NOMO-1 treated with DMSO at 0.1 percent for 48 hours (cell line): ENCODE measurements at regions not wholly inside any gene's neighbourhood (a gene's known extent, or its start where the extent isn't known, plus 50 kb on each side); places are given as distances from the start of the nearest gene placed in this dataset.
"Not testable (repeated sequence)": the region's sequence is repeated elsewhere in the genome, so short reads cannot be mapped to it uniquely, and the experiment has no call there.

ENCODE experiments used
- DNase-seq: peaks from one replicate; lab custom pipeline; 2025; ENCODE audit not compliant: unreplicated experiment; lab: John Stamatoyannopoulos, UW

GRCh38 chr1:78291872-78292271, 198.9 kb upstream of the PTGFR start:
- no peak for DNase-seq

GRCh38 chr1:78292361-78292760, 198.4 kb upstream of the PTGFR start:
- no peak for DNase-seq

- DNase-seq: no peak
Measured at GRCh38 chr1:78297836-78298235, 192.9 kb upstream of the PTGFR start.

- DNase-seq: no peak
Measured at GRCh38 chr1:78298349-78298748, 192.4 kb upstream of the PTGFR start.

- no peak for DNase-seq
Measured at GRCh38 chr1:78301141-78301540, 189.6 kb upstream of the PTGFR start.

DNA sequence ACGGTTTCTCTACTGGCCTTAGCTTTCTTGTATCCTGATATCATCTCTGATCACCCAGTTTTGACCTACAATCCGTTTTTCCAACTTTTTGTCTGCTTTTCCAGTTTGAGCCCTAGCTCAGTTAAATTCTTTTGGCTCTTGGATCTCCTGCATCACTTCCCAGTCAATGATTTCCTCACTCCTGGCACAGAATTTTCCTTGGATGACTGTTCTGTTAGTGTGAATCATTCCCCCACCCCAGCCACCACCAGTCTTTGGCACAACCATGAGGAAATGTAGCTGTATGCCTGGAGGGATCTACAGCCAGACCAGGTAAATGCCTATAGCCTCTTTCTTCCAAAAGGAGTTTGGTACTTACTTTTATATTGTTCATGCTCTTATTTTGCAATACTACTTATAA, 187.2 kb upstream of the PTGFR start:
- DNase-seq: no peak

GRCh38 chr1:78304341-78304740, 186.4 kb upstream of the PTGFR start:
- DNase-seq: no peak

DNA sequence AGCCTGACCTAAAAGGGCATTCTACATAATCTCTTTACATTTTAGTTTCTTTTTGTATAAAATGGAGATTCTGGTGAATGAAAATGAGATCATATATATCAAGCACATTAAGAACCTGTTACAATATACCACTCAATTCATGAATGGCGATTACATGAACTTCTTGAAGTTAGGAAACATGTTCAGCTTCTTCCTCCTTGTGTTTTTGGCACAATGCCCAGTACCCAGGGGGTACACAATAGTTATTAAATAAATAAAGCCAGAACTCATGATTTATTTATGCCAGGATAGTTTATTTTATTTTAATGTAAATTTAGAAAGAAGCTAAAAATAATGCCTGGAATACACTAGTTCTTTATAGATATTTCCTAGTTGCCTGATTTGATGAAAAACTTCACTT, 186.0 kb upstream of the PTGFR start:
- DNase-seq: no peak

DNA sequence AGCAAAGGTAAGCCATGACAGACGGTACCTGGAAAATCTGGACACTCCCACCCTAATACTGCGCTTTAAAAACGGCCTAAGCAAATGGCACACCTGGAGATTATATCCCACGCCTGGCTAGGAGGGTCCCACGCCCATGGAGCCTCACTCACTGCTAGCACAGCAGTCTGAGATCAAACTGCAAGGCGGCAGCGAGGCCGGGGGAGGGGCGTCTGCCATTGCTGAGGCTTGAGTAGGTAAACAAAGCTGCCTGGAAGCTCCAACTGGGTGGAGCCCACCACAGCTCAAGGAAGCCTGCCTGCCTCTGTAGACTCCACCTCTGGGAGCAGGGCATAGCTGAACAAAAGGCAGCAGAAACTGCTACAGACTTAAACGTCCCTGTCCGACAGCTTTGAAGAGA, 180.5 kb upstream of the PTGFR start:
- not testable (repeated sequence) for DNase-seq

- DNase-seq: no peak
Measured at GRCh38 chr1:78318011-78318410, 172.8 kb upstream of the PTGFR start.

DNA sequence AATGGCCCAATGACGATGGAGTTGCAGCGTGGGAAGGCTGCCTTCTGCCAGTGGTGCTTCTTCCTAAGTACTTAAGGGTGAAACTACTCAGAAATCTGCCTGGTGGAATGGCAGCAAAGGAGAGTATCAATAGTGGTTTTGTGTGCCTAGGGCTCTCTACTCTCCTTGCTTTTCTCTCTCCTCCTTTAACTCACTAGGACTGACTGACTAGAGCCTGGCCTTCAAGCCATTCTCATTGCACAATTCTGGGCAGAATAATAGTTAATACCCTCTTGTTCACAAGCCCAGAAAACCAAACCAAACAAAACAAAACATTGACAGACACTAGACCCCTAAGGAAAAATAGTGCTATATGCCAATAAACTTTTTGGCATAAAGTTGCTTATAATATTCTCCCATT, 171.2 kb upstream of the PTGFR start:
- DNase-seq: no peak

DNA sequence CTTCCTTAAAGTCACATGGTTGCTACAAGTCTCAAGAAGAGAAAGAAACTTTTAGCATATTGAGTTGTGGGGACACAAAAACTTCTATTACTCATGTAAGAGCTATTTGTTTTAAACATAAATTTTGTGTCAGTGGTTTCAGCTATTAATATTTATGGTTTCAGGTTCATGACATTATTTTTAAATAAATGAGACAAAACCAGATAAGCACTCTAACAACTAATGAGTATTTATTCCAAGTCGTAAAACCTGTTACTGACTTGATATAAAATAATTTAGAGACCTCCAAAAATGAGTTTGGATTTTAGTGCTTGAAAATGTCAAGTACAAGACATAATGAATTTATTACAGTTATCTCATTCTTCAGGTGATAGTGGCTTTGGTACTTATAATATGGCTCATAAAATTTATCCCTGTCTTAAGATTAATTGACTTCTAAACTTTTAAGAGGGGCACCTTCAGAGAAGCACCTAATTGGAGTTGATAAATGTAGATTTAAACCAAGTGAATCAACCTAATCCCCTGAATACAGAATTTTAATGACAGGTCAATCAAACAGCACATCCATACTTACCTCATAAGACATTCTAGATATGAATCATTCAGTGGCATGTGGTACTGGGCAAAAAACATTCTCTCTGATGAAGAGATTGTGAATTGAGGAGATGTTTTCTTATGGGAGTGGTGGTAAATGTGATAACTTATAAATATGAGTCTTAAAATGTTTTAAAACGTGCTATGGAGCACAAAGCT, 167.7 kb upstream of the PTGFR start:
- no peak for DNase-seq

- DNase-seq: no peak
Measured at GRCh38 chr1:78325293-78325692, 165.5 kb upstream of the PTGFR start.

DNA sequence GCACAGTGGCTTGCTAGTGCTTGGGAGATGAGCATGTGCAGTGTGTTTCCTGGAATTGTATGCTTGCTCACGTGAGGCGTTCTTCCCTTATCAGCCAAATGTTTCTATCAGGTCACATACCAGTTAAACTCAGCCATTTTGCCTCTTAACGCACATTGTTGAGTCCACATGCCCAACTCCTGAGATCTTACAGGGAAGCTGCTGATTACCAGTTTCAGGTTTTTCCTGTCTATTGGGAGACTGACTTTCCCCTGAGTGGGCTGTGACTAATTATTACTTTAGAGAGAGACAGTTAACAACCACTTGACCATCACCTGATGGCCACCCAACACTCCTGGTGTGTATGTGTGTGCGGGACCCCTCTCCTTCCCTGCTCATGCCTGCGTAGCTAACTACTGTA, 161.3 kb upstream of the PTGFR start:
- no peak for DNase-seq

DNA sequence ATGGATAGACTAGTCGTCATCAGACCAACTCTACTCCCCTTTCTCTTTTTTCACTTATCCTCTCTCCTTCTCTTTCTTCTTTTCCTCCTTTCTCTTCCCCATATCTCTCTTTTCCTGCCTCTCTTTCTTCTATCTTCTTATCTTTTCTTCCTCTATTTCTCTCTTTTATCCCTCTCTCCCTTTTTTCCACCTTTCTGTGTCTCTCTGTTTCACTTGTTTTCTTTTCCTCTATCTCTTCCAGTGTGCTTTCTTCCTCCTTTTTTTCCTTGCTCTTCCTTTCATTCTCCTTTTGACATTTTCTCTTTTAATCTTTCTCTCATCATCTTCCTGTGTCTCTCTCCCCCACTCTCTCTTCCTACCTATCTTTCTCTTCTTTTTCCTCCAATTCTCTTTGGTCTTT, 159.0 kb upstream of the PTGFR start:
- DNase-seq: no peak

- no peak for DNase-seq
Measured at GRCh38 chr1:78333502-78333901, 157.3 kb upstream of the PTGFR start.

DNA sequence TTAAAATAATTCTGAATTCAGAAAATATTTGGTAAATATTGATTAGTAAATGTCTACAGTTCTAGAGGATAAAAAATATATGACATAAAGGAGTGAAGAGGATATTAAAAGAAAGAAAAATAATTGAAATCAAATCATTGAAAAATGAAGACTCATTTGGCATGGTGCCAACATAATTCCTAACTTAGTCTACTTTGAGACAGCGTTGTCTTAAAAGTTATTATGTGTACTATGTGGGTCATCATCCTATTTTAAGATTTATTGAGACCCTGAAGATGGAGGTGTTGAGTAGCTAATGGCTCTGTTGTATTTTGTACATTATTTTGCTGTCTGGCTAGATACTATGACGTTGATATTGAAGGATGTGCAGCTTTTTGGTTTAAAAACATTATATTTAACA, 156.7 kb upstream of the PTGFR start:
- no peak for DNase-seq

- DNase-seq: no peak
Measured at GRCh38 chr1:78334952-78335351, 155.8 kb upstream of the PTGFR start.

DNA sequence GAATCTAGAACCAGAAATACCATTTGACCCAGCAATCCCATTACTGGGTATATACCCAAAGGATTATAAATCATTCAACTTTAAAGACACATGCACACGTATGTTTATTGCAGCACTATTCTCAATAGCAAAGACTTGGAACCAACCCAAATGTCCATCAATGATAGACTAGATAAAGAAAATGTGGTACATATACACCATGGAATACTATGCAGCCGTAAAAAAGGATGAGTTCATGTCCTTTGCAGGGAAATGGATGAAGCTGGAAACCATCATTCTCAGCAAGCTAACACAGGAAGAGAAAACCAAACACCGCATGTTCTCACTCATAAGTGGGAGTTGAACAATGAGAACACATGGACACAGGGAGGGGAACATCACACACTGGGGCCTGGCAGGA, 154.0 kb upstream of the PTGFR start:
- not testable (repeated sequence) for DNase-seq

- DNase-seq: no peak
Measured at GRCh38 chr1:78339490-78339889, 151.3 kb upstream of the PTGFR start.

DNA sequence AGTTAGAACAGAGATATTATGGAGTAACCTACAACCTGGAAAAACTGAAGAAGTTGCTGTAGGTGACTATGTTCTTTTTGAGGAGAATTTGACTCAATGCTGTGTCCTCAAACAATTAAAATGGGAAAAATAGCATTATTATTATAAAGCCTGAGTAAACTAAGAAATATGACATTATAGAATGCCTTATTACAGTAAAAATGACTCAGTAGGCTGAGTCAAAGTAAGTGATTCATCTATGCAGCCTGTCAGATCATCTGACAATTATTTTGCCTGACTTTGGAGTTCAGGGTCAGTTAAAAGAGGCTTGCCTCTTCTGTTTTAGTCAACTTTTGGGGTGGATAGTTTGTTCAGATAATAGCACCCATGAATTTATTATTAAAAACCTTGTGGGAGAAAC, 150.8 kb upstream of the PTGFR start:
- no peak for DNase-seq

DNA sequence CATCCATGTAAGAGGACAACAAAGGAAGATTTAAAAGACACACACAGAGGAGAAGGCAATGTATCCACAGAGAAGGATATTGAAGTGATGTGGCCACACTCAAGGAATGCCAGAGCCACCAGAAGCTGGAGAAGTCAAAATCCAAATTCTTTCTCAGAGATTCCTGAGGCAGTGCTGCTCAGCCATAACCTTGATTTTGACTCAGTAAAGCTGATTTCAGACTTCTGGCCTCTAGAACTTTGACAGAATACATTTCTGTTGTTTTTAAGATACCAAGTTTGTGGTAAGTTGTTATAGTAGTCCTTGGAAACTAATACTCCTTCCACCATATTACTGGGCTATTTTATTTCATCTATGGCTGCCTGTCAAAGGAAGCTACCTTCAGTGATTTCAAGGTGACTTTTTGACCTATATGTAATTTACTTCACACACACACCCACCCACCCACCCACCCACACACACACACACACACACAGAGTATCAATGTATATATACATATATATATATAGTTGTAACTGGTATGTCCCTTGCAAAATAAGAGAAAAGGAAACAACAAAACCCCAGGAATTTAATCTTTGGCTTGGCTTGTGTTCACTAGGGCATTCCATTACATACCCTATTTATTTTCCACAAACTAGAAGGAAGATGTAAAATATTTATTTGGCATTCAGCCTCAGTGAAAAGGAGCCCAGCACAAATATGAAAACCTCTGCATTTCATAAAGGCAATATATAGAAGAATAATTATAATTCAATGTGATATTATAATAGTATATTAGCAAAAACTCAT, 142.1 kb upstream of the PTGFR start:
- no peak for DNase-seq
